ENCODE measurements at regions not wholly inside any gene's neighbourhood (a gene's known extent, or its start where the extent isn't known, plus 50 kb on each side); places are given as distances from the start of the nearest gene placed in this dataset.

DNA sequence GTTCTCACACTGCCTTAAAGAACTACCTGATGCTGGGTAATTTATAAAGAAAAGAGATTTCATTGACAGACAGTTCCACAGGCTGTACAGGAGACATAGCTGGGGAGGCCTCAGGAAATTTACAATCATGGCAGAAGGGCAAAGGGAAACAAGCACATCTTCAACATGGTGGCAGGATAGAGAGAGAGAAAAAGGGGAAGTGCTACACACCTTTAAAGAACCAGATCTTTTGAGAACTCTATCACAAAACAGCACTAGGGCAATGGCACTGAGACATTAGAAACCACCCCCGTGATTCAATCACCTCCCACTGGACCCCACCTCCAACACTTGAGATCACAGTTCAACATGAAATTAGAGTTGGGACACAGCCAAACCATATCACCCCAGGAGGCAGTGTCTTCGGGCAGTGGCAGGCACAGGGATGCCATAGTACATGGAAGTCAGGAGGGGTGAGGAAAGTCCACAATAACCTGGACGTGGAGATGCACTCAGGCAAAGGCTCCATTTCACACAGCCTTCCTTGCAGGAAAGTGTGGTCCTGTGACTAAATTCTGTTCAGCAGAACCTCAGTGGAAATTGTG, 120.4 kb upstream of the SERPINE2 start:
- H3K4me1 ChIP-seq (ENCODE audit: control insufficient read depth, extremely low read depth, insufficient read depth, low read length): peaks cover 2% of the 10 kb centered on the region
- no peaks in the 10 kb centered on the region for H3K79me2 ChIP-seq (ENCODE audit: control insufficient read depth, insufficient read depth, low read length)
- H3K9me3 ChIP-seq (ENCODE audit: control insufficient read depth, insufficient read depth, low read depth, low read length): no peaks in the 10 kb centered on the region
- H3K4me2 ChIP-seq (ENCODE audit: extremely low read depth, insufficient read depth, low read length): no peak overlapping the region
- H3K36me3 ChIP-seq (ENCODE audit: control insufficient read depth, insufficient read depth, low read length): no peaks in the 10 kb centered on the region
- no peaks in the 10 kb centered on the region for H4K20me1 ChIP-seq (ENCODE audit: control insufficient read depth, extremely low read depth, insufficient read depth, low read length)
- H3K27ac ChIP-seq (ENCODE audit: insufficient read depth, low read length): no peak overlapping the region
- no peak overlapping the region for H3K4me3 ChIP-seq (replicated peaks in 1 of 4; ENCODE audit: control extremely low read depth in 1 of 4, insufficient read depth in 1 of 4, low read depth in 3 of 4, low read length in 4 of 4)
- TF ChIP-seq EZH2 (IDR thresholded peaks at IDR 0.05; ENCODE audit: low read length, missing control alignments): no peak
- TF ChIP-seq, protein P1, sequence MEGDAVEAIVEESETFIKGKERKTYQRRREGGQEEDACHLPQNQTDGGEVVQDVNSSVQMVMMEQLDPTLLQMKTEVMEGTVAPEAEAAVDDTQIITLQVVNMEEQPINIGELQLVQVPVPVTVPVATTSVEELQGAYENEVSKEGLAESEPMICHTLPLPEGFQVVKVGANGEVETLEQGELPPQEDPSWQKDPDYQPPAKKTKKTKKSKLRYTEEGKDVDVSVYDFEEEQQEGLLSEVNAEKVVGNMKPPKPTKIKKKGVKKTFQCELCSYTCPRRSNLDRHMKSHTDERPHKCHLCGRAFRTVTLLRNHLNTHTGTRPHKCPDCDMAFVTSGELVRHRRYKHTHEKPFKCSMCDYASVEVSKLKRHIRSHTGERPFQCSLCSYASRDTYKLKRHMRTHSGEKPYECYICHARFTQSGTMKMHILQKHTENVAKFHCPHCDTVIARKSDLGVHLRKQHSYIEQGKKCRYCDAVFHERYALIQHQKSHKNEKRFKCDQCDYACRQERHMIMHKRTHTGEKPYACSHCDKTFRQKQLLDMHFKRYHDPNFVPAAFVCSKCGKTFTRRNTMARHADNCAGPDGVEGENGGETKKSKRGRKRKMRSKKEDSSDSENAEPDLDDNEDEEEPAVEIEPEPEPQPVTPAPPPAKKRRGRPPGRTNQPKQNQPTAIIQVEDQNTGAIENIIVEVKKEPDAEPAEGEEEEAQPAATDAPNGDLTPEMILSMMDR (conservative IDR thresholded peaks at IDR 0.05 in 1 of 2, IDR thresholded peaks at IDR 0.05 in 1 of 2; ENCODE audit: low read depth in 1 of 2, low read length in 2 of 2): no peak
- H3K27me3 ChIP-seq (ENCODE audit: control insufficient read depth, insufficient read depth, low read length): no peaks in the 10 kb centered on the region
- H2AFZ ChIP-seq (ENCODE audit: low read length): no peak overlapping the region
- H3K9ac ChIP-seq (ENCODE audit: insufficient read depth, low read length): no peak overlapping the region
- no peak for DNase-seq (ENCODE audit: low read depth in 2 of 2)

DNA sequence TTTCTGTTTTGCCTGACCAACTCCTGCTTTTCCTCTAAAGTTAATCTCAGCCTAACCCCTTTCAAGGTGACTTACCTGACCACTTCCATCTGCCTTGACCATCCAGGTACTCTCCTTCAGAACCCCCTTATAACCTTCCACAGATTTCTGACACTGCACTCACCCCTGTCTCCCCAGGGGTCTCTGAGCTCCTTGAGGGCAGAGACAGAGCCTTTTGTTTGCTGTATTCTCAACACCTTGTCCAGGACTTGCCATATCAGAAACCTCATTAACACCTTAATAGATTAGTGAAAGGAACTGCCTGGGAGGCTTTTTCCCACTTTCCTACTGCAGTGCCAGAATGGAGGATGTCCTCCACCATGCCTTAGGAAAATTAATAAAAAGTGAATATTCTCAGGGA, 119.7 kb upstream of the SERPINE2 start:
- H3K36me3 ChIP-seq (ENCODE audit: control insufficient read depth, insufficient read depth, low read length): no peaks in the 10 kb centered on the region
- H3K4me2 ChIP-seq (ENCODE audit: extremely low read depth, insufficient read depth, low read length): no peak overlapping the region
- H3K27ac ChIP-seq (ENCODE audit: insufficient read depth, low read length): no peak overlapping the region
- H3K9ac ChIP-seq (ENCODE audit: insufficient read depth, low read length): no peak overlapping the region
- no peaks in the 10 kb centered on the region for H4K20me1 ChIP-seq (ENCODE audit: control insufficient read depth, extremely low read depth, insufficient read depth, low read length)
- no peaks in the 10 kb centered on the region for H3K27me3 ChIP-seq (ENCODE audit: control insufficient read depth, insufficient read depth, low read length)
- H3K79me2 ChIP-seq (ENCODE audit: control insufficient read depth, insufficient read depth, low read length): no peaks in the 10 kb centered on the region
- no peaks in the 10 kb centered on the region for H3K9me3 ChIP-seq (ENCODE audit: control insufficient read depth, insufficient read depth, low read depth, low read length)
- DNase-seq (ENCODE audit: low read depth in 2 of 2): no peak
- no peak overlapping the region for H2AFZ ChIP-seq (ENCODE audit: low read length)
- TF ChIP-seq, protein P1 (conservative IDR thresholded peaks at IDR 0.05 in 1 of 2, IDR thresholded peaks at IDR 0.05 in 1 of 2; ENCODE audit: low read depth in 1 of 2, low read length in 2 of 2): no peak
- no peak for TF ChIP-seq EZH2 (IDR thresholded peaks at IDR 0.05; ENCODE audit: low read length, missing control alignments)
- peaks cover 2% of the 10 kb centered on the region for H3K4me1 ChIP-seq (ENCODE audit: control insufficient read depth, extremely low read depth, insufficient read depth, low read length)
- H3K4me3 ChIP-seq (replicated peaks in 1 of 4; ENCODE audit: control extremely low read depth in 1 of 4, insufficient read depth in 1 of 4, low read depth in 3 of 4, low read length in 4 of 4): no peak overlapping the region

DNA sequence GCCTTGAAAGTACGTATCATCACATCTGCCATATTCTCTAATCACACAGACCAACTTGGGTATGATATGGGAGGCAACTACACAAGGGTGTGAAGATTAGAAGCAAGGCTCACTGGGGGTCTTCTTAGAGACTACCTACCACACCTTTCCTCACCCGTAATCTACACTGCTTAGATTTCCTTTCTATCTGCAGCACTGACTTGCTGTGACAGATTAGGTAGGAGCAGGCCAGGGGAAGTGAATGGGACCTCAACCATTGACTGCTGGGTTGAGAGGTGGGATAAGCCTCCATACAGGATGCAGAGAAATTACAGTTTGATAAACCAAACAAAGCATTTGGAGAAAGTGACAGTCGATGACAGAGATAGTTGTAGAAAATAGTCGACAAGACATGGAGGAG, 119.0 kb upstream of the SERPINE2 start:
- TF ChIP-seq EZH2 (IDR thresholded peaks at IDR 0.05; ENCODE audit: low read length, missing control alignments): no peak
- TF ChIP-seq, protein P1 (conservative IDR thresholded peaks at IDR 0.05 in 1 of 2, IDR thresholded peaks at IDR 0.05 in 1 of 2; ENCODE audit: low read depth in 1 of 2, low read length in 2 of 2): no peak
- Histone ChIP-seq H3K4me2 (ENCODE audit: extremely low read depth, insufficient read depth, low read length) (no peak overlapping the region), H3K4me1 (ENCODE audit: control insufficient read depth, extremely low read depth, insufficient read depth, low read length) (peaks cover 2% of the 10 kb centered on the region), H2AFZ (ENCODE audit: low read length) (no peak overlapping the region), H4K20me1 (ENCODE audit: control insufficient read depth, extremely low read depth, insufficient read depth, low read length) (no peaks in the 10 kb centered on the region), H3K79me2 (ENCODE audit: control insufficient read depth, insufficient read depth, low read length) (no peaks in the 10 kb centered on the region), H3K9me3 (ENCODE audit: control insufficient read depth, insufficient read depth, low read depth, low read length) (no peaks in the 10 kb centered on the region), H3K27me3 (ENCODE audit: control insufficient read depth, insufficient read depth, low read length) (no peaks in the 10 kb centered on the region), H3K4me3 (replicated peaks in 1 of 4; ENCODE audit: control extremely low read depth in 1 of 4, insufficient read depth in 1 of 4, low read depth in 3 of 4, low read length in 4 of 4) (no peak overlapping the region), H3K36me3 (ENCODE audit: control insufficient read depth, insufficient read depth, low read length) (no peaks in the 10 kb centered on the region), H3K27ac (ENCODE audit: insufficient read depth, low read length) (no peak overlapping the region), H3K9ac (ENCODE audit: insufficient read depth, low read length) (no peak overlapping the region)
- no peak for DNase-seq (ENCODE audit: low read depth in 2 of 2)

Measured in fibroblast of lung (primary cell).